K562 (cell line): ENCODE measurements at regions not wholly inside any gene's neighbourhood (a gene's known extent, or its start where the extent isn't known, plus 50 kb on each side); places are given as distances from the start of the nearest gene placed in this dataset.

ENCODE experiments used
- ATAC-seq: fragments of 200-7000 bp; cut with Tn5 transposase; 3 replicates; pipeline ENCODE4 v1.9.1; 2020; ENCODE audit warnings: moderate library complexity
- BruUV-seq: library from RNA; stranded (reverse); fragments of 400-500 nt; replicated peaks from 2 replicates; lab custom pipeline; 2021; lab: Mats Ljungman, UMichigan
- CTCF ChIA-PET: fragments of 300-600 bp; formaldehyde crosslinking; extraction: SDS; loops from one replicate; lab custom pipeline; 2021; ENCODE audit warnings: low intra/inter-chr PET ratio; lab: Yijun Ruan, JAX
- POLR2A ChIA-PET: fragments of 300-600, 350-650 bp; sonication (Branson Sonifier 250); formaldehyde crosslinking; extraction: SDS; loops from one replicate; lab custom pipeline; 2021; ENCODE audit warnings: antibody characterized with exemption, inconsistent platforms; lab: Yijun Ruan, JAX
- DNase-seq, 4 experiments: peaks; one replicate each; pipeline versions ENCODE4 v3.0.0 to v3.0.0-alpha.2; 2011 to 2018; ENCODE audit warnings: low spot score in 3 of 4, mixed read lengths in 3 of 4; ENCODE audit errors: extremely low read depth in 1 of 4
- FAIRE-seq: peaks from 2 replicates; lab custom pipeline; 2011; peaks lifted over from hg19 to GRCh38; lab: Jason Lieb, UNC
- H2AFZ ChIP-seq: 2 replicates; pipeline ENCODE4 v1.6.0; 2011; ENCODE audit warnings: low read depth, low read length, control low read depth, inconsistent platforms
- H3K27ac ChIP-seq: fragments of 200-600 bp; 3 replicates; pipeline ENCODE4 v1.8.0; 2011; ENCODE audit warnings: low read depth, mild to moderate bottlenecking, control low read depth, inconsistent platforms, low read length, moderate library complexity, mixed read lengths; ENCODE audit errors: extremely low read depth
- H3K27me3 ChIP-seq, 2 experiments: fragments of 300-600 bp in 1 of 2; 2 replicates in 1 of 2; 3 replicates in 1 of 2; pipeline versions ENCODE4 v1.6.0 to v1.8.0; 2011; ENCODE audit warnings: inconsistent platforms in 2 of 2, low read length in 2 of 2, mild to moderate bottlenecking in 1 of 2, mixed read lengths in 1 of 2, moderate library complexity in 1 of 2; ENCODE audit not compliant: control insufficient read depth in 2 of 2, insufficient read depth in 2 of 2
- H3K36me3 ChIP-seq: fragments of 300-600 bp; 3 replicates; pipeline ENCODE4 v1.8.0; 2011; ENCODE audit warnings: mild to moderate bottlenecking, low read length, inconsistent platforms; ENCODE audit not compliant: control insufficient read depth, insufficient read depth
- H3K4me1 ChIP-seq, 2 experiments: fragments of 200-600 bp in 1 of 2; replicated peaks in 1 of 2; 2 replicates in 1 of 2; 3 replicates in 1 of 2; pipeline versions ENCODE4 v1.5.1 to v1.8.0; 2011; ENCODE audit warnings: inconsistent platforms in 2 of 2, low read length in 2 of 2, mild to moderate bottlenecking in 1 of 2, mixed read lengths in 1 of 2, moderate library complexity in 1 of 2; ENCODE audit not compliant: control insufficient read depth in 2 of 2, insufficient read depth in 2 of 2
- H3K4me2 ChIP-seq: 2 replicates; pipeline ENCODE4 v1.6.1; 2011; ENCODE audit warnings: low read length, control low read depth, inconsistent platforms, mixed read lengths; ENCODE audit not compliant: insufficient read depth
- H3K4me3 ChIP-seq: fragments of 200-600 bp; sonication (generic), shearing (Covaris generic); 2 replicates; pipeline ENCODE4 v1.5.1; 2016; ENCODE audit warnings: control low read depth, inconsistent platforms
- H3K79me2 ChIP-seq: fragments of 200-600 bp; 3 replicates; pipeline ENCODE4 v1.8.0; 2011; ENCODE audit warnings: low read length, inconsistent platforms; ENCODE audit not compliant: control insufficient read depth, insufficient read depth
- H3K9ac ChIP-seq, 2 experiments: 2 replicates each; pipeline versions ENCODE4 v1.6.0 to v1.6.1; 2011; ENCODE audit warnings: low read depth in 2 of 2, low read length in 2 of 2, control low read depth in 1 of 2, inconsistent platforms in 1 of 2, mild to moderate bottlenecking in 1 of 2, mixed read lengths in 1 of 2; ENCODE audit not compliant: insufficient read depth in 1 of 2
- H3K9me1 ChIP-seq: one replicate; pipeline ENCODE4 v1.6.0; 2011; ENCODE audit warnings: inconsistent platforms, mild to moderate bottlenecking, low read length, moderate library complexity; ENCODE audit not compliant: control insufficient read depth, insufficient read depth
- H3K9me3 ChIP-seq: replicated peaks from 2 replicates; pipeline ENCODE4 v1.5.1; 2011; ENCODE audit warnings: low read depth, low read length, inconsistent platforms; ENCODE audit not compliant: control insufficient read depth, insufficient read depth
- H4K20me1 ChIP-seq: replicated peaks from 2 replicates; pipeline ENCODE4 v1.6.1; 2011; ENCODE audit warnings: low read length, inconsistent platforms, mixed read lengths; ENCODE audit not compliant: control insufficient read depth, insufficient read depth
- EWSR1 ChIP-seq: fragments of 450-650 bp; IDR thresholded peaks from 2 replicates; pipeline ENCODE4 v1.6.1; 2018; ENCODE audit warnings: borderline replicate concordance, mild to moderate bottlenecking, low read depth, moderate library complexity; ENCODE audit not compliant: partially characterized antibody
- HNRNPLL ChIP-seq: fragments of 200-400 bp; formaldehyde crosslinking; IDR thresholded peaks from 2 replicates; pipeline ENCODE4 v1.6.1; 2017; ENCODE audit warnings: low read length, low read depth, mild to moderate bottlenecking; ENCODE audit not compliant: poor library complexity, severe bottlenecking
- IRF2 ChIP-seq: sonication (generic); formaldehyde crosslinking; IDR thresholded peaks from 2 replicates; pipeline ENCODE4 v1.8.1; 2022; ENCODE audit warnings: mild to moderate bottlenecking, missing genetic modification reagents
- KLF1 ChIP-seq: fragments of 450-650 bp; IDR thresholded peaks from 2 replicates; pipeline ENCODE4 v1.6.1; 2016; ENCODE audit warnings: missing genetic modification characterization, missing compliant biosample characterization
- MAX ChIP-seq: sonication (generic); formaldehyde crosslinking; IDR thresholded peaks from 2 replicates; pipeline ENCODE4 v1.9.0; 2022; ENCODE audit warnings: mild to moderate bottlenecking, missing genetic modification reagents
- NCOA2 ChIP-seq, 2 experiments: fragments of 450-650 bp; IDR thresholded peaks; 2 replicates each; pipeline ENCODE4 v1.6.1; 2018; ENCODE audit warnings: mild to moderate bottlenecking in 2 of 2, moderate library complexity in 1 of 2; ENCODE audit not compliant: partially characterized antibody in 2 of 2
- NEUROD1 ChIP-seq: fragments of 150-350 bp; IDR thresholded peaks from 2 replicates; pipeline ENCODE4 v1.6.1; 2014; ENCODE audit warnings: borderline replicate concordance, low read length, low read depth; ENCODE audit not compliant: partially characterized antibody
- NRF1 ChIP-seq, 2 experiments: fragments of 450-650 bp; IDR thresholded peaks in 1 of 2; conservative IDR thresholded peaks in 1 of 2; 2 replicates each; pipeline ENCODE4 v1.6.1; 2014; ENCODE audit warnings: mild to moderate bottlenecking in 2 of 2
- PRPF4 ChIP-seq: fragments of 200-400 bp; formaldehyde crosslinking; IDR thresholded peaks from one replicate; pipeline ENCODE4 v1.6.1; 2017; ENCODE audit warnings: low read length, low read depth, mild to moderate bottlenecking; ENCODE audit not compliant: insufficient read depth, poor library complexity, severe bottlenecking
- PYGO2 ChIP-seq: fragments of 450-650 bp; IDR thresholded peaks from 2 replicates; pipeline ENCODE4 v1.6.1; 2016; ENCODE audit warnings: mild to moderate bottlenecking, missing genetic modification characterization, moderate library complexity, missing compliant biosample characterization
- RFX1 ChIP-seq: fragments of 450-650 bp; IDR thresholded peaks from 2 replicates; pipeline ENCODE4 v1.6.1; 2016; ENCODE audit warnings: mild to moderate bottlenecking, moderate library complexity
- SMAD3 ChIP-seq: fragments of 450-650 bp; formaldehyde crosslinking; conservative IDR thresholded peaks from 2 replicates; pipeline ENCODE4 v1.4.0; 2020; ENCODE audit warnings: mild to moderate bottlenecking
- TBP ChIP-seq: optimal IDR thresholded peaks from 2 replicates; pipeline ENCODE3; 2011; ENCODE audit warnings: low read depth, low read length, improper control_type of control experiment
- TEAD1 ChIP-seq, 2 experiments: fragments of 450-650 bp in 1 of 2; sonication (generic) in 1 of 2; formaldehyde crosslinking; IDR thresholded peaks; 2 replicates each; pipeline versions ENCODE4 v1.4.0 to v1.8.0; 2020 to 2022; ENCODE audit warnings: mild to moderate bottlenecking in 2 of 2, missing genetic modification reagents in 1 of 2
- ZNF263 ChIP-seq: sonication (generic); formaldehyde crosslinking; IDR thresholded peaks from 2 replicates; pipeline ENCODE4 v1.8.0; 2022; ENCODE audit warnings: mild to moderate bottlenecking, missing genetic modification reagents, borderline replicate concordance
- ZNF274 ChIP-seq: IDR thresholded peaks from 2 replicates; pipeline ENCODE4 v1.6.1; 2011; ENCODE audit warnings: low read depth, mild to moderate bottlenecking, low read length, moderate library complexity, borderline replicate concordance
- ZNF408 ChIP-seq: fragments of 250-450 bp; sonication (Bioruptor Pico); IDR thresholded peaks from 2 replicates; pipeline ENCODE4 v1.4.0; 2020; ENCODE audit warnings: low read depth, mild to moderate bottlenecking, moderate library complexity
- ZNF507 ChIP-seq: conservative IDR thresholded peaks from 2 replicates; pipeline ENCODE4 v1.6.1; 2017; ENCODE audit warnings: missing genetic modification characterization, missing compliant biosample characterization
- ZNF766 ChIP-seq: fragments of 200-800 bp; sonication (Bioruptor generic); conservative IDR thresholded peaks from 2 replicates; pipeline ENCODE4 v1.6.1; 2016; ENCODE audit warnings: missing genetic modification characterization, missing compliant biosample characterization
- WGBS: fragments of 100-300 bp; shearing (Covaris generic); methylation state at CpG from one replicate; pipeline ENCODE4 v1.1.6; 2016; ENCODE audit warnings: low coverage, mixed read lengths; ENCODE audit not compliant: insufficient coverage; ENCODE audit errors: missing lambda C conversion rate; 5-methylcytosine and 5-hydroxymethylcytosine counted together
- in situ Hi-C: fragments of 300-500 bp; cut with MboI; formaldehyde crosslinking; loops from 4 replicates; pipeline ENCODE4 v1.15.0; 2018; ENCODE audit warnings: inconsistent platforms, mixed read lengths
- intact Hi-C: fragments of 100-400 bp; cut with micrococcal nuclease; formaldehyde crosslinking; loops from 2 replicates; pipeline ENCODE4 v1.14.2; 2022
- TF ChIP-seq, protein P1 (sequence below): fragments of 250-450 bp; sonication (Bioruptor Pico); IDR thresholded peaks from 2 replicates; pipeline ENCODE4 v1.4.0; 2020; ENCODE audit warnings: mild to moderate bottlenecking

GRCh38 chr2:160647967-160648685, 154.5 kb upstream of the RBMS1 start:
- no peaks in the 10 kb centered on the region for H3K9me3 ChIP-seq
- H3K79me2 ChIP-seq = no peaks in the 10 kb centered on the region
- FAIRE-seq (no peak), DNase-seq (no peak), ATAC-seq (no peak)
- WGBS = 2% methylated on average over 31 of the region's 33 CpGs
- H3K9me1 ChIP-seq = no peaks in the 10 kb centered on the region
- no peaks in the 10 kb centered on the region for H4K20me1 ChIP-seq
- TF ChIP-seq NCOA2 (IDR thresholded peaks at IDR 0.05; ENCODE audit: partially characterized antibody in 2 of 2) = no peak
- no peak for TF ChIP-seq TBP
- TF ChIP-seq IRF2 (CRISPR knock-in tag) = no peak
- TF ChIP-seq ZNF263 (CRISPR knock-in tag) = no peak
- TF ChIP-seq KLF1 = no peak
- TF ChIP-seq PYGO2 (tag) = no peak
- no peak for TF ChIP-seq ZNF766 (CRISPR knock-in tag)
- TF ChIP-seq NEUROD1 = no peak
- no peak for TF ChIP-seq PRPF4
- no peak for TF ChIP-seq HNRNPLL
- no peak for TF ChIP-seq EWSR1
- no peak for TF ChIP-seq SMAD3 (CRISPR knock-in tag)
- no peak for TF ChIP-seq RFX1
- TF ChIP-seq, protein P1, sequence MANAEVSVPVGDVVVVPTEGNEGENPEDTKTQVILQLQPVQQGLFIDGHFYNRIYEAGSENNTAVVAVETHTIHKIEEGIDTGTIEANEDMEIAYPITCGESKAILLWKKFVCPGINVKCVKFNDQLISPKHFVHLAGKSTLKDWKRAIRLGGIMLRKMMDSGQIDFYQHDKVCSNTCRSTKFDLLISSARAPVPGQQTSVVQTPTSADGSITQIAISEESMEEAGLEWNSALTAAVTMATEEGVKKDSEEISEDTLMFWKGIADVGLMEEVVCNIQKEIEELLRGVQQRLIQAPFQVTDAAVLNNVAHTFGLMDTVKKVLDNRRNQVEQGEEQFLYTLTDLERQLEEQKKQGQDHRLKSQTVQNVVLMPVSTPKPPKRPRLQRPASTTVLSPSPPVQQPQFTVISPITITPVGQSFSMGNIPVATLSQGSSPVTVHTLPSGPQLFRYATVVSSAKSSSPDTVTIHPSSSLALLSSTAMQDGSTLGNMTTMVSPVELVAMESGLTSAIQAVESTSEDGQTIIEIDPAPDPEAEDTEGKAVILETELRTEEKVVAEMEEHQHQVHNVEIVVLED (CRISPR knock-in tag) = no peak
- no peak for TF ChIP-seq ZNF507 (tag)
- TF ChIP-seq MAX (CRISPR knock-in tag) = no peak
- no peak for TF ChIP-seq ZNF274
- no peak for TF ChIP-seq TEAD1 (CRISPR knock-in tag; IDR thresholded peaks at IDR 0.05)
- no peak for TF ChIP-seq ZNF408 (CRISPR knock-in tag)
- TF ChIP-seq NRF1 (conservative IDR thresholded peaks at IDR 0.05 in 1 of 2, IDR thresholded peaks at IDR 0.05 in 1 of 2) = no peak
- BruUV-seq = no TSS peak
- no peak overlapping the region for H3K4me3 ChIP-seq
- H3K36me3 ChIP-seq = no peaks in the 10 kb centered on the region
- H3K27me3 ChIP-seq = no peaks in the 10 kb centered on the region
- no peak overlapping the region for H3K4me2 ChIP-seq
- in situ Hi-C loops (no loop called here), intact Hi-C loops (no loop called here)
- H3K9ac ChIP-seq = no peak overlapping the region
- no peak overlapping the region for H2AFZ ChIP-seq
- H3K27ac ChIP-seq = no peak overlapping the region
- ChIA-PET CTCF (no interaction called here), POLR2A (interaction anchor here (0.5 kb wide), 1 partner anchor 1952 kb away, joined by 4 read pairs; no protein-coding TSS in a partner anchor)
- H3K4me1 ChIP-seq = no peaks in the 10 kb centered on the region
